Nephron progenitor cell (in vitro differentiated cells): ENCODE measurements at regions not wholly inside any gene's neighbourhood (a gene's known extent, or its start where the extent isn't known, plus 50 kb on each side); places are given as distances from the start of the nearest gene placed in this dataset.

ENCODE experiments used
- DNase-seq: peaks from one replicate; pipeline ENCODE4 v3.0.0; 2021
- H3K27ac Mint-ChIP-seq: 2 replicates; pipeline ENCODE4 v1.8.0; 2021; ENCODE audit warnings: mild to moderate bottlenecking, moderate library complexity, mixed read lengths
- H3K27me3 Mint-ChIP-seq: 2 replicates; pipeline ENCODE4 v1.8.0; 2021; ENCODE audit warnings: mild to moderate bottlenecking, low read depth, mixed read lengths; ENCODE audit not compliant: poor library complexity
- H3K36me3 Mint-ChIP-seq: 2 replicates; pipeline ENCODE4 v1.8.0; 2021; ENCODE audit warnings: low read depth, mixed read lengths
- H3K4me1 Mint-ChIP-seq: 2 replicates; pipeline ENCODE4 v1.8.0; 2021; ENCODE audit warnings: mixed read lengths
- H3K4me3 Mint-ChIP-seq: 2 replicates; pipeline ENCODE4 v1.8.0; 2021; ENCODE audit warnings: mild to moderate bottlenecking, moderate library complexity, mixed read lengths
- H3K9me3 Mint-ChIP-seq: 2 replicates; pipeline ENCODE4 v1.8.0; 2021; ENCODE audit warnings: mild to moderate bottlenecking, moderate library complexity, mixed read lengths
- TF ChIP-seq, protein P1 (sequence below): fragments of 200-600 bp; sonication (generic); IDR thresholded peaks from 2 replicates; pipeline ENCODE4 v1.5.0; 2021; ENCODE audit warnings: antibody characterized with exemption

DNA sequence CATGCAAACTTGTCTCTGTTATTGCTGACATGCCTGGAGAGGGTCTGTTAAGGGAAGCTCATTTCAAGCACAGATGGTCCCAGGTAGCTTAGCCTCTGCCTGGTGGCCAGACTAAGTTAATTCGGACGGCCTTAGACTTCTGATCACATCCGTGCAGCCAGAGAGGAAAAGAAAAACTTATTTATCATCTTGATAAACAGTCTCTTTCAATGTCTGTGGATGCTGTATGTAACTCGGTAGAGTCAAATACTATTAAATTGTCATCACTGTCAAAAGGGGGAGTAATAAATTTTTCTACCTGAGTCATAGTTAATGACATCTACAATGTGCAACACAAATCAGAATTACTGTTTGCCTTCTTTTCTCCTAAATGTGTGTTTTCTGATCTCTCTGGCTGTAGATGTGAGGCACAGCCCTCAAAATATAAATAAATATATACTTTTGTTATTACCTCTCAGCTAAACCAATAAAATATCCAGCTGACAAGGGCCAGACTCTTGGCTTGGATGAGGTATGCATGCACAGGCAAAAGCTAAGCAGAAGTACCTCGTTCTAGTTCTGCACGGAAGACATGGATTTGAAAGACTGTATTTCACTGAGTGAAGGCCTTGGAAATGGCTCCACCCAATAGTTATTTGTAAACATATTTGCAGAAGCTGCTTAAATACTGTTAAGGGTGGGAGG lies 530.0 kb downstream of the TAFA4 start:
- TF ChIP-seq, protein P1, sequence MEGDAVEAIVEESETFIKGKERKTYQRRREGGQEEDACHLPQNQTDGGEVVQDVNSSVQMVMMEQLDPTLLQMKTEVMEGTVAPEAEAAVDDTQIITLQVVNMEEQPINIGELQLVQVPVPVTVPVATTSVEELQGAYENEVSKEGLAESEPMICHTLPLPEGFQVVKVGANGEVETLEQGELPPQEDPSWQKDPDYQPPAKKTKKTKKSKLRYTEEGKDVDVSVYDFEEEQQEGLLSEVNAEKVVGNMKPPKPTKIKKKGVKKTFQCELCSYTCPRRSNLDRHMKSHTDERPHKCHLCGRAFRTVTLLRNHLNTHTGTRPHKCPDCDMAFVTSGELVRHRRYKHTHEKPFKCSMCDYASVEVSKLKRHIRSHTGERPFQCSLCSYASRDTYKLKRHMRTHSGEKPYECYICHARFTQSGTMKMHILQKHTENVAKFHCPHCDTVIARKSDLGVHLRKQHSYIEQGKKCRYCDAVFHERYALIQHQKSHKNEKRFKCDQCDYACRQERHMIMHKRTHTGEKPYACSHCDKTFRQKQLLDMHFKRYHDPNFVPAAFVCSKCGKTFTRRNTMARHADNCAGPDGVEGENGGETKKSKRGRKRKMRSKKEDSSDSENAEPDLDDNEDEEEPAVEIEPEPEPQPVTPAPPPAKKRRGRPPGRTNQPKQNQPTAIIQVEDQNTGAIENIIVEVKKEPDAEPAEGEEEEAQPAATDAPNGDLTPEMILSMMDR, result no peak
- Mint-ChIP-seq H3K27me3 (no peaks in the 10 kb centered on the region), H3K4me1 (no peaks in the 10 kb centered on the region), H3K4me3 (no peak overlapping the region), H3K36me3 (no peaks in the 10 kb centered on the region), H3K27ac (no peak overlapping the region), H3K9me3 (no peaks in the 10 kb centered on the region)
- no peak for DNase-seq

DNA sequence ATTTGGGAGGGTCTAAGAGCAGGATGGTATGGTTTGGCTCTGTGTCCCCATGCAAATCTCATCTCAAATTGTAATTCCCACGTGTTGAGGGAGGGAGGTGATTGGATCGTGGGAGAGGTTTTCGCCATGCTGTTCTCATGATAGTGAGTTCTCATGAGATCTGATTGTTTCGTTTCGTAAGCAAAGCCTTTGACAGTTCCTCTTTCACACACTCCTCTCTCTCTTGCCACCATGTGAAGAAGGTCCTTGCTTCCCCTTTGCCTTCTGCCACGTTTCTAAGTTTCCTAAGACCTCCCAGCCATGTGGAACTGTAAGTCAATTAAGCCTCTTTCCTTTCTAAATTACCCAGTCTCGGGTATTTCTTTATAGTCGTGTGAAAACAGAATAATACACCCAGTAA lies 553.7 kb downstream of the TAFA4 start:
- TF ChIP-seq, protein P1, result no peak
- peaks cover 51% of the 10 kb centered on the region for H3K9me3 Mint-ChIP-seq
- peaks cover 14% of the 10 kb centered on the region for H3K36me3 Mint-ChIP-seq
- DNase-seq, result no peak
- H3K27ac Mint-ChIP-seq, result peak overlapping the region; percentile 60
- H3K27me3 Mint-ChIP-seq, result no peaks in the 10 kb centered on the region
- H3K4me1 Mint-ChIP-seq, result no peaks in the 10 kb centered on the region
- no peak overlapping the region for H3K4me3 Mint-ChIP-seq

DNA sequence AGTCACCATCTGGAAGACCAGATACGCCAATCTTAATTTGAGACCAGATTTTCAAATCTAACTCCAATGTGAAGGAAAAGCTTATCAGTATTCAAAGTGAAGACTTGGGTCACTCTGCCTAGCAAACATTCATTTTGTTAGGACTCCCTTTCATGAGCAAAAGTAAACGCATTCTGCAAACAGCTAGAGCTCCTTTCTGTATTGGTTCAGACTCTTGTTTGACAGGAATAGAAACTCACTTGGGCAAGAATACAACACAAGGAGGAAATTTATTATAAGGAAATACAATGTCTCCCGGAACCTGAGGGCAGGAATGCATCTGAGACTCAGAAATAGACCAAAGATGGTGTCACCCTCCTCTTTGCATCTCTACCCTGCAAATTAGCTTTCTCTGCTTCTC lies 558.6 kb downstream of the TAFA4 start:
- Mint-ChIP-seq H3K36me3 (peaks cover 8% of the 10 kb centered on the region), H3K9me3 (peaks cover 24% of the 10 kb centered on the region), H3K27ac (no peak overlapping the region), H3K27me3 (no peaks in the 10 kb centered on the region), H3K4me1 (no peaks in the 10 kb centered on the region), H3K4me3 (no peak overlapping the region)
- no peak for DNase-seq
- TF ChIP-seq, protein P1, result no peak

DNA sequence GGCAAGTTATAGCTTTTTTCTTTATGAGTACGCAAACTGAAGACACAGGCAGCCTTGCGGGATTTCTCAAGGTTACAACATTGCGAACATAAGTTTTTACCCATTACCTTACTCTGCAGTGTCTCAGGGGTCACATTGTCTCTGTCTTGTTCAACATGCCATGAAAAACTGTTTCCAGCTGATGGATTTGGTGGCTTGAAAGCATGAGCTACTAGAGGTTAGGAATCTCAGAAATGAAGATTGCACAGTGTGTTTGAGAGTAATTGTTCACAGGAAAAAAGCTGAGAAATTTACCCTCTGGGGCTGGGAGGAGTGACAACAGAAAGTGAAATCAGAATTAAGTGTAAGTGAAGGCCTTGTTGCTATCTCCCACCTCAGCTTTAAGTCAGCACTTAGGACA lies 568.6 kb downstream of the TAFA4 start:
- Mint-ChIP-seq H3K27ac (no peak overlapping the region), H3K27me3 (no peaks in the 10 kb centered on the region), H3K36me3 (no peaks in the 10 kb centered on the region), H3K4me3 (no peak overlapping the region), H3K9me3 (no peaks in the 10 kb centered on the region), H3K4me1 (peaks cover 37% of the 10 kb centered on the region)
- TF ChIP-seq, protein P1, result no peak
- no peak for DNase-seq

DNA sequence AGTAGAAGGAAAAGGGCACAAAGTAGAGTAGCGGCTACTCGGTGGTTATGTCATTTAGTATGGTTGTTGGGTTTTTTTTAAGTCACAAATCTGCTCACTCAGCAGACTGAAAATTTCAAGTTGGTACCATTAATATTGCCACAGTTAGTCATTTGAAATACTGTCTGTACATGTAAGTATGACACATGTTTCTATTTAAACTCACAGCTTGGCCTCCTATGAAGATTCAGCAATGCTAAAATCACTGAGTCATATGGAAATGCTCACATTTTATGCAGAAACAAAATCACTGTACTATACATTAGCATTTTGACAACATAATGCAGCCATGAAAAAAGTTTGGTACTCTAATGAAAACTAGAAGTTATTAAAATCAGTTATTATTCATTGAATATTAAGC lies 571.9 kb downstream of the TAFA4 start:
- Mint-ChIP-seq H3K9me3 (no peaks in the 10 kb centered on the region), H3K4me3 (no peak overlapping the region), H3K4me1 (peaks cover 42% of the 10 kb centered on the region), H3K27ac (no peak overlapping the region), H3K27me3 (no peaks in the 10 kb centered on the region), H3K36me3 (no peaks in the 10 kb centered on the region)
- DNase-seq, result no peak
- TF ChIP-seq, protein P1, result no peak

DNA sequence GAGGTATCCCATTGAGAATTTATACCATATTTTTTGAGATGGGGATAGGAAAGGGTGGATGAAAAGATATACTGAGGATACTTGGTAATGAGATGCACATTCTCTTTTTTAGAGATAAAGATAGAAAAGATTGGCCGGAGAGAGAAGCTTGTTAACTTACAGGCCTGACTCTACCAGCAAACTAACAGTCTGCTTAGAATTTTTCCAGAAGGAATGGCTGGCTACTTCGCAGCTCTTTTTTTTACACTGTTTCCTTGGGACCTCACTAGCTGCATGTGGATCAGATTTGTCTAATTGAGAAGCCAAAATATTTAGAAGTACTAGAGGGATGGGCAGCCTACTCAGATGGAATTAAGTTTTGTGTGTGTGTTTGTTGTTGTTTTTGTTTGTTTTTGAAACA lies 586.6 kb downstream of the TAFA4 start:
- H3K27ac Mint-ChIP-seq, result no peak overlapping the region
- DNase-seq, result no peak
- H3K9me3 Mint-ChIP-seq, result no peaks in the 10 kb centered on the region
- H3K36me3 Mint-ChIP-seq, result no peaks in the 10 kb centered on the region
- H3K4me1 Mint-ChIP-seq, result peaks cover 12% of the 10 kb centered on the region
- H3K27me3 Mint-ChIP-seq, result no peaks in the 10 kb centered on the region
- no peak overlapping the region for H3K4me3 Mint-ChIP-seq
- TF ChIP-seq, protein P1, result no peak
